Activated CD4-positive, alpha-beta T cell treated with anti-CD3 and anti-CD28 coated beads, Interleukin-10, Interleukin-2, amounts not matched to agents 100 ng/mL and 50 ng/mL, durations not matched to agents 16 hours and 8 hours (primary cell): ENCODE measurements at regions not wholly inside any gene's neighbourhood (a gene's known extent, or its start where the extent isn't known, plus 50 kb on each side); places are given as distances from the start of the nearest gene placed in this dataset.
"Not testable (repeated sequence)": the region's sequence is repeated elsewhere in the genome, so short reads cannot be mapped to it uniquely, and the experiment has no call there.

Experiments
- DNase-seq: peaks from one replicate; pipeline ENCODE4 v3.0.0-alpha.2; 2020

GRCh38 chr4:79213702-79214101, 112.2 kb downstream of the NAA11 start:
- no peak for DNase-seq

- no peak for DNase-seq
Measured at GRCh38 chr4:79213010-79213409, 112.9 kb downstream of the NAA11 start.

GRCh38 chr4:79212311-79212710, 113.5 kb downstream of the NAA11 start:
- no peak for DNase-seq

- no peak for DNase-seq
Measured at GRCh38 chr4:79211490-79211889, 114.4 kb downstream of the NAA11 start.

- DNase-seq: no peak
Measured at GRCh38 chr4:79210636-79211049, 115.2 kb downstream of the NAA11 start.

GRCh38 chr4:79209822-79210635, 115.8 kb downstream of the NAA11 start:
- DNase-seq: no peak

- no peak for DNase-seq
Measured at GRCh38 chr4:79209081-79209480, 116.8 kb downstream of the NAA11 start.

- DNase-seq: no peak
Measured at GRCh38 chr4:79207281-79207680, 118.6 kb downstream of the NAA11 start.

GRCh38 chr4:79206660-79207059, 119.2 kb downstream of the NAA11 start:
- no peak for DNase-seq

- DNase-seq: no peak
Measured at GRCh38 chr4:79205121-79205520, 120.7 kb downstream of the NAA11 start.

GRCh38 chr4:79201971-79202370, 123.9 kb downstream of the NAA11 start:
- DNase-seq: no peak

GRCh38 chr4:79199743-79200142, 126.1 kb downstream of the NAA11 start:
- no peak for DNase-seq

GRCh38 chr4:79198951-79199587, 126.8 kb downstream of the NAA11 start:
- no peak for DNase-seq

GRCh38 chr4:79197275-79198009, 128.4 kb downstream of the NAA11 start:
- DNase-seq: no peak

GRCh38 chr4:79191292-79191691, 134.6 kb downstream of the NAA11 start:
- DNase-seq: not testable (repeated sequence)

GRCh38 chr4:79185526-79186045, 140.3 kb downstream of the NAA11 start:
- DNase-seq: no peak

- no peak for DNase-seq
Measured at GRCh38 chr4:79184476-79184875, 141.4 kb downstream of the NAA11 start.

- peak; percentile 1 for DNase-seq
Measured at GRCh38 chr4:79182209-79182608, 143.7 kb downstream of the NAA11 start.

GRCh38 chr4:79181190-79181589, 144.7 kb downstream of the NAA11 start:
- no peak for DNase-seq

- no peak for DNase-seq
Measured at GRCh38 chr4:79178760-79179159, 147.1 kb downstream of the NAA11 start.

- no peak for DNase-seq
Measured at GRCh38 chr4:79177388-79177787, 148.5 kb downstream of the NAA11 start.

GRCh38 chr4:79176351-79176750, 149.5 kb downstream of the NAA11 start:
- no peak for DNase-seq

- DNase-seq: no peak
Measured at GRCh38 chr4:79175716-79176115, 150.1 kb downstream of the NAA11 start.
